Embryonic facial prominence (tissue), 1 donor: ENCODE measurements at regions not wholly inside any gene's neighbourhood (a gene's known extent, or its start where the extent isn't known, plus 50 kb on each side); places are given as distances from the start of the nearest gene placed in this dataset.

ENCODE experiments used
- DNase-seq: peaks from one replicate; pipeline ENCODE4 v3.0.0-alpha.2; 2016; ENCODE audit errors: extremely low spot score

DNA sequence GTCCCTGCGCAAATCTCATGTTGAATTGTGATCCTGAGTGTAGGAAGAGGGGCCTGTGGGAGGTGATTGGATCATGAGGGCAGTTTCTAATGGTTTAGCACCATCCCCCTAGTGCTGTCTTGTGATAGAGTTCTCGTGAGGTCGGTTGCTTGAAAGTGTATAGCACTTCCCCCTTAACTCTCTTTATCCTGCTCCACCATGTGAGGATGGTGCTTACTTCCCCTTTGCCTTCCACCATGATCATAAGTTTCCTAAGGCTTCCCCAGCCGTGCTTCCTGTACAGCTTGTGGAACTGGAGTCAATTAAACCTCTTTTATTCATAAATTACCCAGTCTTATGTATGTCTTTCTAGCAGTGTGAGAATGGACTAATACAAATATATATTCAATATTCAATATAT is 303.7 kb upstream of the SEL1L start:
- no peak for DNase-seq

DNA sequence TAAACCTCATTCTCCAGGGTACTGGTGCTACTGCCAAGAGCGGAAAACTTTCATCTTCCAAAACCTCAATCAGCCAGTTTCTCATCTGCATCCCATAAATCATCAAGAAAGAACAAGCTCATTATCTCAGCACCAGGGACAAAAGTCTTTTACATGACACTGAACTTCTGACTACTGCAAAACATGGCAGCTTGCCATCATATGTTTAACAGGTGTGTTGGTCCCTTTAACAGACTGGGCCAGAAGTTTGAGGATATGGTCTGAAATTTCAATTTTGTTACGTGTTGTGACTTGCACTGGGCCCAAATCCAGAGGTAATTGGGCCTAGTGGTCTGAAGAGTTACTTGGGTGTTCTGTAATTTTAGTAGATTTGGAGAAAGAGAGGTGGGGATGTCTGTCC is 305.4 kb upstream of the SEL1L start:
- no peak for DNase-seq

DNA sequence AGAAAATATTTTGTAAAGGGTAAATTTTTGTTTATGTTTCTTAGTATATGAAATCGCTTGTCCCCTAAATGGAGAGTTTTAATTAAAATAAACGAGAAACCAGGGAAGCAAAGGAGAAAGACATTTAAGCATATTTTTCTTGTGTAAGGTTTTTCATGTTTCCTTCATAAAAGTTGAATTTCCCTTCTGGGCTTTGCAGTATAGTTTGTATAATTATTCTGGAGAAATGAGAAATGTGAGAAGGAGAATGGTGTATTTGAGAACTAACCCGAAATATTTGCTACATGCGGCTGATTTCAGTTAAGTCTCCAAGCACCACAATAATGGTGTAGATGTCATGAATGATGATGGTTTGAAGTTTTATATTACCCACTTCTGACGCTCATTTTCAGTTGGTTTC is 307.7 kb upstream of the SEL1L start:
- no peak for DNase-seq

DNA sequence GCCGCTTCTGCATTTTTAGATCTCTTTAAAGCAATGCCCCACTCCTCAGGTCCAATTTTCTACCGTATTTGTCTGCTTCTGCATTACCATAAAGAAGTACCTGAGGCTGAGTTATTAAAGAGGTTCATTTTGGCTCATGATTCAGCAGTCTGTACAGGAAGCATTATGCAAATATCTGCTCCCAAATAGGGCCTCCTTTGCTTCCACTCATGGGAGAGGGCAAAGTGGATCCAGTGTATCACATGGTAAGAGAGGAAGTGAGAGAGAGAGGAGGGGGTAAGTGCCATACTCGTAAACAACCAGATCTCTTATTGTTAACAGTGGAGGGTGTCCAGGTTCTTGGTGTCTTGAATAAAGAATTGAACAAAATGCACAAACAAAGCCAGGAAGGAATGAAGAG is 316.1 kb upstream of the SEL1L start:
- DNase-seq = no peak

DNA sequence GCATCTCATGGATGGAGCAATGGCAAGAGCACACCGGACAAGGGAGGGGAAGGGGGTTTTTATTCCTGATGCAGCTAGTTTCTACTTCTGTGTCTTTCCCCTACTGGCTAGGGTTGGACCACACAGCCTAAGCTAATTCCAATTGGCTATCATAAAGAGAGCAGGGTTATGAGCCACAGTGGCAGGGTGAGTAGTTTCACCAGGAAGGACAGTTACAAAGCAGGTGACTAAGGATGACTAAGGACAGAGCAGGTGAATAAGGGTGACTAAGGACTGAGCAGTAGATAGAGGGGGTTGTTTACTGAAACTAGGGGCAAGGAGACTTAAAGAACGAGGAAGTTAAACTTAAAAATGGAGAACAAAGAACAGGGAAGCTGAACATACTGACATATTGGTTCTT is 321.4 kb upstream of the SEL1L start:
- no peak for DNase-seq

DNA sequence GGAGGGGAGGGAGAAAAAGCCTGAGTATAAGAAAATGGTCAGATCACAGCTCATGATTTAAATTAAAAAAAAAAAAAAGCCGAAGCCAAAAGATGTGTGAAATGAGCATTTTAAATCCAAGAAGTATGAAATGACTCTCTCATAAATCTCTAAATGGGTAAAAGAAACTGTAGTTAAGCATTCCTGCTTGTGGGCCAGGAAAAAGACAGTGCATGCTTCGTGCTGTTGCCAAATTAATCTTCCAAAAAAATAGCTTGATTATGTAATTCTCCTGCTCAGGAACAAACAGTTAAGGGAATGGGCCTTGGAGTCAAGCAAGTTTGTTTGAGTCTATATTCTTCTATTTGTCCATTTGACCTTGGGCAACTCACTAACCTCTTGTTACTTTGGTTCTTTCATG is 325.4 kb upstream of the SEL1L start:
- no peak for DNase-seq

DNA sequence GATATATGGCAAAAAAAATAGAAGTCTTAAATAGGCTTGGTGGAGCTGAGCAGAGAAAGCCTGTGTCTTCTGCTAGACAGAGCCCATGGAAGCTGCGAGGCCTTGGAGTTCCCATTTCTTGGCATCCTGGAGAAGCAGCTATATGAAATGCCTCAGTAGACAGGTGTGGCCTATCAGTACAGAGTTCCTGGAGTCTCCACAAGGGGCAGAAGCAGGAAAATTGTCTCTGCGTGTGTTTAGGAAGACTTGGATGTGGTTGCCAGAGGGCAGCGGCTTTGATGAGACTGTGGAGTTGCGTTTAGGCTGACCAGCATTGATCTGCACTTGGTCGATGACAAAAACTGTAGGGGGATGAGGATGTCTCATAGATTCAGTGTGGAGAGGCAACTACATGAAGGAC is 334.5 kb upstream of the SEL1L start:
- DNase-seq = no peak

DNA sequence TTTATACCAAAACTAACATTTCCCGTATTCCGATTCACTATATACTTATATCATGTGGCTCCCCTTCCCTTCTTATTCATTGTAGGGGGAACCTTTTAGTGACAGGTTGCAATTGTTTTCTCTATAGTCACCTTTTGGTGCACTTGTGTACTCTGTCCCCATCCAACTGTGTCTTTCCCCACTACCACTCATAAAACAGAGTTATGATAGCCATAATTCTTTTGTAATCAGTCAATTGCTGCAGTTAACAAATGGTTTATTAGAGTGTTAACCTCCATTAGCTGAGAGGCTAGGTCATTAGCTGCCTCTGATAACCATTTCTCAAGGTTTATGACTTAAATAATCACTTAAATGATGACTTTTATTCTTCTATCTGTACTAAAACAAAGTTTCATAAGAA is 338.1 kb upstream of the SEL1L start:
- DNase-seq = no peak

DNA sequence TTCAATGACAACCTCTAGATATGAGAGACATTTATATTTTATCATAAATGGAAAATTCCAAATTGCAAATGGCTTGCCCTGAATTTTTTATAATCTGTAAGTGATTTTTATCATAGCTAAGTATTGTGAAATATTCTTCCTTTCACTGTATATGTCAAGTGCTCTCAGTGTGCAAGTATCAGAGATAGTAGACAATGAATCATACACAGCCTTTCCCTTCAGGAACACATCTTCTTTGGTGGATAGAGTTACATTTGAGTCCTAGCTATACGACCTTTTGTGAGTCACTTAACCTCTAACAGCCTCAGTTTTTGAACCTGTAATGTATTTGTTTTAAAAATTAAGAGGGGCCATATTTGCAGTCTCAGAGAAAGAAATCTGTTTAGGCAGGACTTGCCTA is 350.7 kb upstream of the SEL1L start:
- DNase-seq = no peak

DNA sequence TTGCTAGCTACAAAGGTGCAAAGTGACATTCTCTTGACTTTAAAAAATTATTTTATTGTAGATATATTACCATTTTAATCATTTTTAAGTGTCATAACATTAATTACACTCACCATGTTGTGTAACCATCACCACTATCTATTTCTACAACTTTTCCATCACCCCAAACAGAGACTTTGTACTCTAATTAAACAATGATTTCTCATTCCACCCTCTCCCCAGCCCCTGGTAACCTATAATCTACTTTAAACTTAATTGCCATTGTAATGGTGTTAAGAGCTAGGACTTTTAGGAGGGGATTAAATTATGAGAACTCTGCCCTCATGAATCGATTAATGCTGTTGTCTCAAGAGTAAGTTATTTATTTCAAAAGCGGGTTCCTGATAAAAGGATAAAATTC is 352.9 kb upstream of the SEL1L start:
- no peak for DNase-seq

DNA sequence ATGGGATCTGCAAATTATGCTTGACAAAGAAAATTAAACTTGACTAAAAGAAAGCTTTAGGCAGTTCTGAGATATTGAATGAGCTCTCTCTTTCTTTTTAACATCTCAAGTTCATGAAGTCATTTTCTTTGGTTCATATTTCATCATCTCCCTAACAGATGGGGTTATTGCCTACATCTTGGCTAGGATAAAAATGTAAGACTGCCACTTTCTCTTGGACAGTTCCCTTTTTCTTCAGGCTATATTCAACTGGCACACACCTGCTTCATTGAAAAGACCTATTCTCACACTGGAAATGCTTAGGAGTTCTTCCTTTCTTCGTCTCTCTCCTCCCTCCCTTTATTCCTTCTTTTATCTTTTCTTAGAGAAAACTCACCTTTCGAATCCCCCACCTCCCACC is 355.9 kb upstream of the SEL1L start:
- no peak for DNase-seq

DNA sequence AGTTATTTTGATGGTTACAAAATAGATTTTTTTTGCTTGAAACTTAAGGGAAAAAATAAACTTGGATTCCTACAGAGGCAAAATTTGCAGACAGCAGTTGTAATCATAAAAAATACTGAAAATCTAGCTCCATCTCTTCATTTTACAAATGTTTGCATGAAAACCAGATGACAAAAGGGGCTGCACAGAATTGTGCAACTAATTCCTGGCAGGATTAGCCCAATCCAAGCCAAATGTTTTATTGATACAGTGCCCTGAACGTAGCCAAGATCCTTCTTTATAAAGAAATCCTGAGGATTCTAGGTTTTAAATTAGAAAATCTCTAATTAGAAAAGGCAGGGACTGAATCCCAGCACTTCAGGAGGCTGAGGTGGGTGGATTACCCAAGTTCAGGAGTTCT is 356.4 kb upstream of the SEL1L start:
- DNase-seq = peak; percentile 6

DNA sequence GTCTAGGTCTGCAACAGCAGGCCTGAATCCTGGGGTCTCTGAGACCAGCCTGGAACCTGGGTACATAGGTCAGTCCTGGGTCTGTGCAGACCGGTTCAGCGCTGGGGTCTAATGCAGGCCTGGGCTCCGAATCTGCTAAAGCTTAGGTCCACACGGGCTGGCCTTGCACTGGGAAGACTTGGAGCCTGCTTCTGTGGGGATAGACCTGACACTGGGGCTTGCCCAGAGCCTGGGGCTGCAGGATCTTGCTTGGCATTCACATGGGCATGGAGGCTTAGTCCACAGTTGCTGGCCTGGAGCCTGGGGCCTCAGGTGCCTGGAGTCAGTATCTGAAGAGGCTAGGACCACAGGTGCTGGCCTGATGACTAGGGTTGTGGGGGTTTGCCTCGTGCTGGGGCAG is 369.8 kb upstream of the SEL1L start:
- no peak for DNase-seq

DNA sequence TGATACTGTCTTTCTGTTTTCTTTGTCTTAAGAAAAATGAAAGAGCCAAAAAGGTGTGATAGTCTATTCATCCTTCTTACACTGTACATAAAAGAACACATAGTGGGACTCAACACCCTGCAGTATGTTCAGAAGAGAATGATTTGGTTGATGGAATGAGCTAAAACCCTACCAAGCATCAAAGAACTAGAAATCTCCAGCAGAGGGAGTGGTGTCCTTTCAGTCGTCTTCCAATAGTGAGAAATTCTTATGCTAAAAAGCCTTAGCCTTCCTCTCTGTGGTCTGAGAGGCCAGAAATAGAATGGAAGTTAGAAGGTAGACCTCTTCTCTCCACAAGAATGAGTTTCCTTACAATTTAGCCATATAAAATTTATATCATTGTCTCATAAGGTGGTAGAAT is 393.4 kb upstream of the SEL1L start:
- DNase-seq = no peak

DNA sequence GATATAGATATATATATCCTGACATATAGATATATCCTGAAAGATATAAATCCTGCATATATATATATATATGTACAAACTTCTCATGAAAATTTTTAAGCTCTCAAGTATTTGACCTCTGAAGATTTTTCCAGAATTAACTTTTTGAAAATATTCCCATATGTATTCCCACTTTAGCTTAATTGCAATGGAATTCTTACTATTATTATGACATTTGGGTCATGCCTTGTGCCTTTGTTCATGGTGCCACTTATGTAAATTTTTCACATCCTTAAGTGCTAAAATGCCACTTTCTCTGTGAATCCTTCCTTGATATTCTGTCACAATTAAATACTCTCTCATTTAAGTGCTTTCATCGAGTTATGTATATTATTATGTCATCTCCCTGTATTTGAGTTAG is 398.2 kb upstream of the SEL1L start:
- no peak for DNase-seq

DNA sequence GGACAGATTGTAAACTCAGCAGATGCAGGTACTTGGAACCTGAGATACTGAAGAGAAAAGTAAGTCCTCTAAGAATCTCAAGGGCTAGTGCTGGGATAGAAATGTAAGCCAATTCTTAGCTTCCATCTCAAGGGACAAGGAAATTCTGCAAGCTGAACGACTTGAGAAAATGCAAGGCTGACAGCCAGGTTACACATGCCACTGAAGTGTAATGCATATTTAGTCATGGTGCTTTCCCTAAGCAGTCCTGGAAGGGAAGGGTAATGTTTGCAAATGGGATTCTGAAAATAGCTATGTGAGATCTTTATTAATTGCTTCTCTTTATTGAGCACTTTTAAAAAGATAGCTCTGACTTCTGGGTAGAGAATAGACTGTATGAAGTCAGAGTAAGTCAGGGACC is 402.7 kb upstream of the SEL1L start:
- DNase-seq = no peak

DNA sequence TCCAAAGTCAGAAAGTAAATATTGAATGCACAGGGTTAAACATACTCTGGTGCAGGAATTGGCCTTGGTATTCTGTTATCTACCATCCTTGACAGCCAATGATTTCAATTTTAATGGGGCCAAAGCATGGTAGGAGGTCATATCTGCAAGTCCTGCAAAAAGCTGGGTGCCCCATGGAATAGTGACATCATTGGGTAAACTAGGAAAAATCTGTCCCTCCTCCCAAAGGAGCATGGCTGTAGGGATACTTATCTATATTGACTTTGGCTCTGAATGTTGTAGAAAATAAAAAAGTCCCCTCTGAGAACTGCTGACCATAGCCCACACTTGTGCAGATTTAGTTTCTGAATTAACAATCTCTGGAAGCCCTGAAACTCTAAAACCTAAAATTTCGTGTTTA is 403.2 kb upstream of the SEL1L start:
- DNase-seq = no peak

DNA sequence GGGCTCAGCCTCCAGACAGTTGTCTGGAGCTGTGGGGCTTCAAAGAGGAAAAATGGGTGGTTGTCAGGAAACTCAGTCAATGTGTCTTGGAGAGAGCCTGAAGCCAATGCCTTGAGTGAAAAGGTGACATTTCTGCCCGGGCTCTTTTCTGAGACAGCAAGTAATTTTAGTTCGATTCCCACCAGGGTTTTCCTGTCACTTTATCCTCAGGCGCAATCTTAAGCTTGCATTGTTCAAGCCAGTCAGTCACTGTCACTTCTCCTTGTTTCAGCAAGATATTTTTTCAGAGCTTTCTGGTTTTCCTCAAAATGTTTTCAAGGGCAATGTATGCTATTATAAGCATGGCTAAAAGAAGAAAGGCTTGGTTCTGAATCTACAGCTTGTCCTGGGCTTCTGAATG is 404.7 kb upstream of the SEL1L start:
- no peak for DNase-seq

DNA sequence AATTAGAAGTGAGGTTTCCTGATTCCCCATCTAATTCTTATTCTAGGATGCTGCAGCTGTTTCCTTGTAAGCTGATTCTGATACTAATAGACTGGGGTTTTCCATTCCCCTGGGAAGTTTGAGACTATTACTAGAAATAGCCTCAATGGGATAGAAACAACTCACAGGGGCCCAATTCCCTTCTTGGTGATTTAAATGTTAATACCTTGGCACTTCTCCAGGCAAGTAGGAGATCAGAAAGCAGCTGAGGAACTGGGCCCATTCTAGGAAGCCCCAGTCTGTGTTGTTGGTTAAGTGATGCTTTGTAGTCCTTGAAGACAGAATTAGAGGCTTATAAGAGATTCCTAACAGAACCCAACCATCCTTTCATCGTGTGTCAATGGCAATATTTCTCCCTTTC is 407.0 kb upstream of the SEL1L start:
- DNase-seq = no peak

DNA sequence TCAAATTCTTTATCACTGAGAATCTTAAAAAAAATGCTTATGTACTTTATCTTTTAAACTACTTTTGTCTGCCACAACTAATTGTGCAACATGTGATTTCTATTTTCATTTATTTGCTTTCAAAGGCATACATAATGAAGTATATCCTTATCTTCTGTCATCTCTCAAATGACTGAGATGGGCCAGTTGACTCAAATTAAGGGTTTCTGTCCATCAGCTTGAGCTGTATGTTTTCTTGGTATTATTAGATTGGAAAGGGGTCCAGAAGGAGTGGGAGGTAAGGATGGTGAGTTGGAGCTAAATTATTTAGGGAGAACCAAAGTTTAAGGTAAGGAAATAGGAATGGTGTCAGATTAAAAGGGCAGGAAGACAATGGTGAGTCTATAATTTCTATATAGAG is 408.4 kb upstream of the SEL1L start:
- no peak for DNase-seq

DNA sequence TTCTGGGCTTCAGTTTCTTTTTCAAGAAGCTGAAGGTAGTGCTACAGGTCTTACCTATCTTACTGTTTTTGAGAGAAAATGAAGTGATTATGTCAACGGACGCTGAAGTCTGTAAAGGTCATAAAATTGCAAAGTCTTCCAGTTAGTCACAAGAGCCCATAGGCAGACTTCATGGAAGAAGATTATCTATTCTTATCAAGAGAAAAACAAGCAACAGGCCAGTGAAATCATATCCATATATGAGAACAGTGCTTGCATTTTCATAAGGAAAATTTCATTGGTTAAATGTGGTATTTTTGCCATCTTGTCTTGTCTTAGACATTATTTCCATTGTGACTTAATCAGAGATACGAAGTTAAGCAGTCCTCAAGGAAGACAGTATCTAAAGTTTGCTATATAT is 412.7 kb upstream of the SEL1L start:
- DNase-seq = no peak

DNA sequence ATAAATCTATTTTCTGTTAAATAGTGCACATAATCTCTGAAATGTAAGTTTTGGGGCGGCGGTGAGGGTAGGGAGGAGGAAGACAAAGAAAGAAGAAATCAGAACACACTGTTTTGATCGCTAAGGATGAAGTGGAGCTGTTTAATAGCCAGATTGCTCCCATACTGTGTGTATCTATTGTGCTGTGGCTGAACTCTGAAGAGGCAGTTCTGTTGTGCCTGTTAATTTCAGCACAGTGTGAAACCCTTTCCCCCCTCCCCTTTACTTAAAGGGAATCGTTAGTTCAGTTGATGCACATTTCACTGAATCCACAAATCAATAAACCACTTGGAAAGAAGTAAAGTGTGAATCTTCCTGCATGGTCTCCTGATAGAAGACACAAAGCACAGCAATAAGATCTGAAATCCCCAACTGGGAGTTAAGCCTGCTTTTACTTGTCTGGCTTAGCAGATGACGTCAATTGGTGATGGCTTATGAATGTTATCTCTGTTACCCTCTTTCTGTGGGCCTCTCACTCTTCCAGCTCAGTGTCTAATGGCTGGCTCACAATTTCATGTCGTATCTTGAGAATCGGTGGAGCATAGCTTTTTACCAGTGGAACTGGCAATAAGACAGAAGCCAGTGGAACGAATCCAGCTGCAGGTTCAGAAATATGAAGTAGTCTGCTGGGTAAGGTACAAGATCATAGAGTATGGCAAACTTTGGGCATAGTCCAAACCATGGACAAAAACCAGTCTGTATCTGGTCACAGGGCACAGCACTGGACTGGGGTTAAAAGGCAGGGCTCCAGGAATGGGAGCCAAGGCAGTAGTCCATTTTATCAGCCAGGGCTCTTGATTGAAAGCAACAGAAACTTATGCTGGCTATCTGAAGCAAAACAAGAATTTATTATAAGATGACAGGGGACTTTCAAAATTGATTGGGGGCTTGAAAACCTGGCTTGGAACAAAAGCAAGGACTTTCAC is 413.5 kb upstream of the SEL1L start:
- no peak for DNase-seq

DNA sequence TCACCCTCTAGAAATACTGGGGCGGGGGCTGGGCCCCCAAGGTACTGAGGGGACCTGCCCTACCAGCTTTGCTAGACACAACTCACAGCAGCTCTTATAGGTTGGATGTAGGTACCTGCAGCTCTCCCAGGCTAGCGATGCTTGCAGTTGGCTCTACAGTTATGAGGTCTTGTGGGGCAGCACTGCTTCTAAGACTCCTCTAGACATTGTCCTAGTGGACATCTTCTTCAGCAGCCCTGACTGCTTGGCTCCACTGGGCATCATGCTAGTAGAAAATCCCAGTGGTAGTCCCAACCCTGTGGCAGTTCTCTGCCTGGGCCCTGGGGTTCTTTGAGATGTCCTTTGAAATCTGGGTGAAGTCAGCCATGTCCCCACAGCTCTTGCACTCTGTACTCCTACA is 419.3 kb upstream of the SEL1L start:
- no peak for DNase-seq

DNA sequence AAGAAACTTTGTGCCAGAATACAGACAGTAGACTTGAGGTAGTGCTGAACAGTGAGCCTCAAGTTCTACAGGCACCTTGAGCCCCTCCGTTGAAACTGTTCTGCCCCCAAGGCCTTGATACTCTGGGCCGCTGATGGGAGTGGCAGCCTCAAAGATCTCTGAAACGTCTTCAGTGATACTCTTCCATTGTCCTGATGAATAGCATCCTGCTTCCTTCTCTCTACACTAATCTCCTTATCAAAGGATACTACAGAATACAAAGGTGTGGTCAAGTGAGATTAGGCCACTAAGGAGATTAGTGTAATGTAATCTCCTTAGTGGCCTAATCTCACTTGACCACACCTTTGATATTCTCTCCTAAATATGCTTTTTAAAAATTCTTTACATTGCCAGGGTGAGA is 419.8 kb upstream of the SEL1L start:
- no peak for DNase-seq
